ENCODE measurements at regions not wholly inside any gene's neighbourhood (a gene's known extent, or its start where the extent isn't known, plus 50 kb on each side); places are given as distances from the start of the nearest gene placed in this dataset.
"Not testable (repeated sequence)": the region's sequence is repeated elsewhere in the genome, so short reads cannot be mapped to it uniquely, and the experiment has no call there.

DNA sequence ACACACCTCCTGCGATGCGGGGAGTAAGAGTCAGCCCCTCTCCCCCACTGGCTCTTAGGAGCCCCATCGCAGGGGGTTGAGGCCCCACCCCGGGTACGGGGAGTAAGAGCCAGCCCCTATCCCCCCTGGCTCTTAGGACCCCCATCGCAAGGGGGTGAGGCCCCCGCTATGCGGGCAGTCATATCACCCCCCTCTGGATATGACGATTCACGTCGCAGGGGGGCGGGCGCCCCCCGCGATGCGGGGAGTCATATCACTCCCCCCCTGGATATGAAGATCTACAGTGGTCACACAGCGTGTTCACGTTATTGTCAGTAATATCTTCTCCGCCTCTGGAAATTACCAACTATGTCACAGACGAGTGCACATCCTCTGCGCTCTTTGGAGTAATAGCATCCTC lies 61.1 kb downstream of the DEFB131A start:
- H3K4me1 Mint-ChIP-seq, H3K27ac Mint-ChIP-seq, H3K9me3 Mint-ChIP-seq, H3K36me3 Mint-ChIP-seq, CTCF ChIA-PET, H3K4me3 Mint-ChIP-seq, H3K27me3 Mint-ChIP-seq, DNase-seq: not testable (repeated sequence)

DNA sequence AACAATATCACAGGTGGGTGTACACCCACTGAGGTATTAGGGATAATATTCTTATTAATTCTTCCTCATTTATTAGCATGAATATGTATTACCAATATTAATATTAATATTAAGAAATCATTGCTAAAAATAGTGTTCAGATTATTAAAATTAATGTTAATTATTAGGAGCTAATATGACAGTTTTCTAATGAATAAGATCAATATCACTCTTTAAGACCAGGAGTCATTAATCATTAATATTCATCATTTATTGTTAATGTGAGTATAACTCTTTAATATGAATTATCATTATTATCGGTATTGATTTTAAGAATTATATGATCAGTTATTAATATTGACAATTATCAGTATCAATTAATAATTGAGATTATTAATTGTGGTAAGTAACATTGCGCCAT lies 62.5 kb downstream of the DEFB131A start:
- H3K9me3 Mint-ChIP-seq, H3K4me3 Mint-ChIP-seq, H3K27me3 Mint-ChIP-seq, H3K27ac Mint-ChIP-seq, DNase-seq, H3K36me3 Mint-ChIP-seq, H3K4me1 Mint-ChIP-seq, CTCF ChIA-PET: not testable (repeated sequence)

DNA sequence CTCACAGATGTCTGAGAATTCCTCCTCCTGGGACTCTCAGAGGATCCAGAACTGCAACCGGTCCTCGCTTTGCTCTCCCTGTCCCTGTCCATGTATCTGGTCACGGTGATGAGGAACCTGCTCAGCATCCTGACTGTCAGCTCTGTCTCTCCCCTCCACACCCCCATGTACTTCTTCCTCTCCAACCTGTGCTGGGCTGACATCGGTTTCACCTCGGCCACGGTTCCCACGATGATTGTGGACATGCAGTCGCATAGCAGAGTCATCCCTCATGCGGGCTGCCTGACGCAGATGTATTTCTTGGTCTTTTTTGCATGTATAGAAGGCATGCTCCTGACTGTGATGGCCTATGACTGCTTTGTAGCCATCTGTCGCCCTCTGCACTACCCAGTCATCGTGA lies 68.7 kb downstream of the DEFB131A start:
- H3K27ac Mint-ChIP-seq, result not testable (repeated sequence)

DNA sequence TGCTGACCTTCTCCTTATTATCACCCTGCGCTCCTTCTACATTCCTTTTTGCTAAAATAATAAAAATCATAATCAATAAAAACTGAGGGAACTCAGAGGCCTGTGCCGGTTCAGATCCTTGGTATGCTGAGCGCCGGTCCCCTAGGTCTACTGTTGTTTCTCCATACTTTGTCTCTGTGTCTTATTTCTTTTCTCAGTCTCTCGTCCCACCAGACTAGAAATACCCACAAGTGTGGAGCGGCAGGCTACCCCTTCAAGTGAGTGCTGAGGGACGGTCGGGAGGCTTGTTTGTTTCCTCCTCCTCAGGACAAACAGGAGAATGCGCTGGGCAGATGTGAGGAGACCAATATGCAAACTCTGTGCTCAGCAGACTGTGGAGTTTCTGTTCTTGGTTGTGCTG lies 75.4 kb downstream of the DEFB131A start:
- H3K4me3 Mint-ChIP-seq, CTCF ChIA-PET, DNase-seq, H3K4me1 Mint-ChIP-seq, H3K36me3 Mint-ChIP-seq, H3K27ac Mint-ChIP-seq, H3K27me3 Mint-ChIP-seq, H3K9me3 Mint-ChIP-seq: not testable (repeated sequence)

More for the DNA sequence above, 68.7 kb downstream of the DEFB131A start:
- H3K9me3 Mint-ChIP-seq, H3K36me3 Mint-ChIP-seq, H3K4me1 Mint-ChIP-seq, CTCF ChIA-PET, H3K4me3 Mint-ChIP-seq, DNase-seq, H3K27me3 Mint-ChIP-seq: not testable (repeated sequence)

DNA sequence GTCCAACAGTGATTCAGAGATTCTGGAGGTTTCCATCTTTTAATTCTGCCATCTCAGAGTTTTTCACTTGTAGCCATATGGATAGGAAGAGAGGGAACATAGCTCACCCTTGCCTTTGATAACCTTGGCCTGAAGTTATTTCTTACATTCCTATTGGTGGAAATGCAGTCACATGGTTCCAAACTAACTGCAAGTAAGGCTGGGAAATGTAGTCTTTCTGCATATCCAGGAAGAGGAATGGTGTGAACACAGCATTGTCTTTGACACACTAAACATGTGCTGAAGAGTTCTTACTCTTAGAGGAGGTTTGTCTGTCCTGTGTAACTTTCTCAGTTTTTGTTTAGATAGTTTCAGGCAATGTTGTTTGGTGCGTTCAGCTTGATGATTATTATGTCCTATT lies 78.7 kb downstream of the DEFB131A start:
- H3K9me3 Mint-ChIP-seq, H3K27ac Mint-ChIP-seq, DNase-seq, H3K4me3 Mint-ChIP-seq, H3K4me1 Mint-ChIP-seq, H3K27me3 Mint-ChIP-seq, CTCF ChIA-PET, H3K36me3 Mint-ChIP-seq: not testable (repeated sequence)

DNA sequence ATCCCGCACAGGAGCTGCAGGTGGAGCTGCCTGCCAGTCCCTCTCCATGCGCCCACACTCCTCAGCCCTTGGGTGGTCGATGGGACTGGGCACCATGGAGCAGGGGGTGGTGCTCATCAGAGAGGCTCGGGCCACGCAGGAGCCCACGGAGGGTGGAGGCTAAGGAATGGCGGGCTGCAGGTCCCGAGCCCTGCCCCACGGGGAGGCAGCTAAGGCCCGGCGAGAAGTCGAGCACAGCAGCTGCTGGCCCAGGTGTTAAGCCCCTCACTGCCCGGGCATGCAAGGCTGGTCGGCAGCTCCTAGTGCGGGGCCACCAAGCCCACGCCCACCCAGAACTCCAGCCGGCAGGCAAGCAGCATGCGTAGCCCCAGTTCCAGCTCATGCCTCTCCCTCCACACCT lies 80.2 kb downstream of the DEFB131A start:
- H3K4me3 Mint-ChIP-seq, H3K27ac Mint-ChIP-seq, H3K4me1 Mint-ChIP-seq, DNase-seq, H3K9me3 Mint-ChIP-seq, H3K36me3 Mint-ChIP-seq, CTCF ChIA-PET: not testable (repeated sequence)
- peaks cover 17% of the 10 kb centered on the region for H3K27me3 Mint-ChIP-seq

DNA sequence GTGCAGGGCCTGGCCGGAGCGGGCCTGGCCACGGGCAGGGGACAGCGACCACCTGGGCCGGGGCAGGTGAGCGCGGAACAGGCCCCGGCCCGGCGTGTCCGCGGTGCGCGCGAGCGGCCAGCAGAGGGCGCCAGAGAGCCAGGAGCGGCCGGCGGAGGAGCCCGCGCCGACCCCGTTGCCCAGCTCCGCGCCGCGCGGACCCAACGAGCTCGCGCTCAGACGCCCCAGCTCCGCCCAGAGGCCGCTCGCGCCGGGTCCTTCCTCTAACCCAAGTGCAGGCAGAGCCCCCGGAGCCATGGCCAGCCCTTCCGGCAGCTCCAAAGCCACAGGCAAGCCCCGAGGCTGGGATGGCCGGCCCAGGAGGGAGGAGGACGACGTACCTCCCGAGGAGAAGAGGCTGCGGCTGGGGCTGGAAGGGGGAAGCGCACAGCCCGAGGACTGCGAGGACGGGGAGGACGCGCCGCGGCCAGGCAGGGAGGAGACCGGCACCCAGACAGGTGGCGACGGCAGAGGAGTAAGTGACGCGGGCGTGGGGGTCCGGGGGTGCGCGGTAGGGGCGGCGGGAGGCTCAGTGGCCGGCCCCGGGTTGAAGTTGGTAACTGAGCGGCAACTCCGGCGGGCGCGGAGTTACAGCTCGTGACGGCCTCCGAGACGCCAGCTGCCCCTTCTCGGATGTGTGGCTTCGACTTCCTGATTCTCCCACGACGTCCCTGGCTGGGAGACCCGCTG lies 88.1 kb downstream of the DEFB131A start:
- not testable (repeated sequence) for H3K9me3 Mint-ChIP-seq, H3K27ac Mint-ChIP-seq, H3K36me3 Mint-ChIP-seq
- peak; percentile 72 for DNase-seq
- H3K4me3 Mint-ChIP-seq, result peak overlapping the region; percentile 52
- peaks cover 60% of the 10 kb centered on the region for H3K27me3 Mint-ChIP-seq
- CTCF ChIA-PET, result interaction anchor here (0.5 to 1.4 kb wide), 5 partner anchors 23 to 774 kb away, joined by 3 to 6 read pairs (median 3); no protein-coding TSS in a partner anchor
- peaks cover 11% of the 10 kb centered on the region for H3K4me1 Mint-ChIP-seq

DNA sequence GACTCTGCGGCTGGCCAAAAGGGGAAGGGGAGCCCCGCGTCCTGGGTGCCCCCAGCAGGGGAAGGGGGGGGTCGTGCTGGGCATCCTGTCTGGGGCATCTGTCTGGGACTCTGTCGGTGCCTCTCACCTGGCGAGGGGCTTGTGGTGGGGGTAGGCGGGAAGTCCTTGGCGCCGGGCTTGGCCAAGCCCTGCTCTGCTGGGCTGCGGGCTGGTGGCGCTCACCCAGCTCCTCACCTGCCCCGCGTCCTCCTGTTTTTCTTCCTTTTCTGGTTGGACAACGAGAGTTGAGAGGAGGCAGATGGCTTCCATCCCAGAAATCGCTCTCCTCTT lies 88.6 kb downstream of the DEFB131A start:
- CTCF ChIA-PET, result interaction anchor here (1.4 kb wide), 1 partner anchor 24 kb away, joined by 3 read pairs; no protein-coding TSS in a partner anchor

DNA sequence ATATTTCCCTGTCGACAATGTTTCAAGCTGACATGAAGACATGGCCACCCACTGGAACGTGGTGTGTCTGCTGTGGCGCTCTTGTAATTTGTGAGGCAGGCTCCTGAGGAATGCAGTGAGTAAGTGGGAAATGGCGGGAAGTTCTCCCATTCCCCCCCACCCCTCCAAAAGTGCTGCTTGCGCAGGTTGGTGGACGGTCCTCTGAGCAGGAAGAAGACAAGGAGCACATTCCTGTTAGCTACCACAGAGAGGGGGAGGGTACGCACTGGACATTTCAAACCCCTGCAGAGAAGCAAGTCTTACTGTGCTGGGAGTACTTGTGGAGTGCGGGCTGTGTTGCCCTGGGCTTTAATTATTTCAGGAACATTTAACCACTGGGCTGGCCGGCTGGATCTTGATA lies 92.9 kb downstream of the DEFB131A start:
- H3K27ac Mint-ChIP-seq, H3K36me3 Mint-ChIP-seq, CTCF ChIA-PET: not testable (repeated sequence)

More for the DNA sequence above, 88.6 kb downstream of the DEFB131A start:
- Mint-ChIP-seq H3K4me1 (peaks cover 11% of the 10 kb centered on the region), H3K27me3 (peaks cover 57% of the 10 kb centered on the region), H3K4me3 (peak overlapping the region; percentile 52)
- not testable (repeated sequence) for H3K27ac Mint-ChIP-seq, DNase-seq, H3K9me3 Mint-ChIP-seq, H3K36me3 Mint-ChIP-seq

DNA sequence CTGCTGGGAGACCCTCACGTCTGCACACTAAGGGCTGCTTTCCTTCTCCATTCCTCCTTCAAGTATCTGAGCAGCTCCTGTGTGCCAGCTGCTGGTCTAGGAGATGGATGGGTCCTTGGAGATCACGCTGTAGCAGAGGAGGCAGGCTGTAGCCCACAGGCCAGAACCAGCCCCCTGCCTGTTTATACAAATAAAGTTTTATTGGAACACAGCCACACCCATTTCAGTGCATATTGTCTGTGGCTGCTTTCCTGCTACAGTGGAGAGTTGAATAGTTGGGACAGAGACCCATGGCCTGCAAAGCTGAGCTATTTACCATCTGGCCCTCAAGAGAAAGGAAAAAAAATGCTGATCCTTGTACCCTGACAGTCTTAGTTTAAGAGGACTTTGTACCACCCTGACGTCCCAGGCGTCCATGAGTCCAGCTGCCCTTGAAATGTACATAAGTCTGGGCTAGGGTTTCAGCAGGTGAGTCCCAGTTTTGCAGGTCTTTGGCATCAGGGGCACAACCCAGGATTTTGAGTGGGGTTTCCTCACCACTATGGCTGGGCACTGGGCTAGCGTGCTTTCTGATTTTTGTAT lies 95.8 kb downstream of the DEFB131A start:
- H3K27me3 Mint-ChIP-seq, H3K4me1 Mint-ChIP-seq, H3K27ac Mint-ChIP-seq, H3K9me3 Mint-ChIP-seq, CTCF ChIA-PET, H3K36me3 Mint-ChIP-seq, H3K4me3 Mint-ChIP-seq, DNase-seq: not testable (repeated sequence)

More for the DNA sequence above, 92.9 kb downstream of the DEFB131A start:
- H3K4me3 Mint-ChIP-seq, DNase-seq, H3K4me1 Mint-ChIP-seq, H3K9me3 Mint-ChIP-seq: not testable (repeated sequence)
- H3K27me3 Mint-ChIP-seq, result peaks cover 29% of the 10 kb centered on the region

DNA sequence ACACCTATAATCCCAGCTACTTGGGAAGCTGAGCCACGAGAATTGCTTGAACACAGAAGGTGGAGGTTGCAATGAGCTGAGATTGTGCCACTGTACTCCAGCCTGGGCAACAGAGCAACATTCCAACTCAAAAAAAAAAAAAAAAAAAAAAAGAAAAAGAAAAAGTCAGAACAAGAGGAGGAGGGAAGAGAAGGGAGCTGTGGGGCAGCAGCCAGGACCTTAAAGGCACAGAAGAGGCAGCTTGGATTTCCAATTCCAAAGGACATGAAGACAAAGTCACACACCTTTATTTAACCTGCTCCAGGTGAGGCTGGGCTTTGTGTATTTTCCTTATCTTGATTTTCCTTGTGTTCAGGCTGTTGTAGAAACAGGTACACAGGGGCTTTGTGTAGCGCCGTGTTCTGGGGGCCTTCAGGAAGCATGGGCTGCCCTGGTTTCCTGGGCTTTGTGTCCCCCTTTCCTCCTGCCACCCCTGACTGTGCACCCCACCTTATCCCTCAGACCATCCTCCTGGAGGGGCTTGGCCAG lies 97.2 kb downstream of the DEFB131A start:
- H3K4me1 Mint-ChIP-seq, DNase-seq, H3K4me3 Mint-ChIP-seq, H3K9me3 Mint-ChIP-seq, H3K27me3 Mint-ChIP-seq, H3K36me3 Mint-ChIP-seq, CTCF ChIA-PET, H3K27ac Mint-ChIP-seq: not testable (repeated sequence)

DNA sequence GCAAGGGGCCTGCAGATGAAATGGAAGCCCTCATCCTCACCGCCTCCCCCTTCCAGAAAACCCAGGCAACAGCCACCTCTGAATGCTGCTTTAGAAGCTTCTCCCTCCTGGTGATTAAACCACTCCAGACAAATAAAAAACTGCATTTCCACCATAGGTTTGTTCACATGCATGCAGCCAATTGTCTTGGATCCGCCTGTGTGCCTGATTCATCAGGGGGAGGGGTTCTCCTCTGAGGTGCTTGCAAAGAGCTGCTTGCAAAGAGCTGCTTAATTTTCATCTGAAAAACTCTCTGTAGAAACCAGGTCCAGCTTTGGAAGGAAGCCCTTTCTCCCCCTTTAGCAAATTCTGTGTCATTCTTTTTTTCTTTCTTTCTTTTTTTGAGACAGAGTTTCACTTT lies 100.6 kb downstream of the DEFB131A start:
- DNase-seq, H3K9me3 Mint-ChIP-seq, H3K27ac Mint-ChIP-seq, H3K27me3 Mint-ChIP-seq, CTCF ChIA-PET, H3K4me1 Mint-ChIP-seq, H3K36me3 Mint-ChIP-seq, H3K4me3 Mint-ChIP-seq: not testable (repeated sequence)

DNA sequence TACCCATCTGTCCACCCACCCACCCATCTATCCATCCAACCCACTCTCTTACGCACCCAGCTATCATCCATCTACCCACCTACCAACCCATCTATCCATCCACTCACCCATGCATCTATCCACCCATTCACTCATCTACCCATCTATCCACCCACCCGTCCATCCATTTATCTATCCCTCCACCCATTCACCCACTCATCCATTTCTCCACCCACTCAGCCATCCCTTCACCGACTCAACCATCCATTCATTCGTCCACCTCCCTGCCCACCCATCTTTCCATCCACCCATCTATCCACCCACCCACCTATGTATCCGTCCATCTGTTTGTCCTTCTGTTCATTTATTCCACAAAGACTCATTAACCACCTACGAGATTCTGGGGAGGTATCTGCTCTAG lies 103.3 kb downstream of the DEFB131A start:
- H3K9me3 Mint-ChIP-seq, H3K4me3 Mint-ChIP-seq, H3K27me3 Mint-ChIP-seq, H3K36me3 Mint-ChIP-seq, DNase-seq, H3K27ac Mint-ChIP-seq, H3K4me1 Mint-ChIP-seq, CTCF ChIA-PET: not testable (repeated sequence)

DNA sequence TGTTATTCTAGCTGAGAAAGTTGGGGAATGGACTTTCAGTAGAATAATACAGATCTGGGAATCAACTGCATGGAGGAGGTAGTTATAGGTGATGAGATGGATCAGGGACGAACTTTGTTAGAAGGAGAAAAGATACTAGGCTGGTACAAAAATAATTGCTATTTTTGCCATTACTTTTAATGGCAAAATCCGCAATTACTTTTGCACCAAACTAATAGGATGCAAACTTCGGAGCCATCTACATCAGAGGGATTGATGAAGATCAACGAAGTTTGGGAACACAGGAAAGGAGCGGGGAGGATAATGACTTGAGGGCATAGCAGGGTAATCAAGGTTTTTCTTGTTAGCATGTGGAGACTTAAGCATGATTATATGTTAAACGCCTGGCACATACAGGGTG lies 111.9 kb downstream of the DEFB131A start:
- H3K4me3 Mint-ChIP-seq, H3K4me1 Mint-ChIP-seq, H3K27ac Mint-ChIP-seq, H3K27me3 Mint-ChIP-seq, DNase-seq, H3K36me3 Mint-ChIP-seq, CTCF ChIA-PET, H3K9me3 Mint-ChIP-seq: not testable (repeated sequence)

DNA sequence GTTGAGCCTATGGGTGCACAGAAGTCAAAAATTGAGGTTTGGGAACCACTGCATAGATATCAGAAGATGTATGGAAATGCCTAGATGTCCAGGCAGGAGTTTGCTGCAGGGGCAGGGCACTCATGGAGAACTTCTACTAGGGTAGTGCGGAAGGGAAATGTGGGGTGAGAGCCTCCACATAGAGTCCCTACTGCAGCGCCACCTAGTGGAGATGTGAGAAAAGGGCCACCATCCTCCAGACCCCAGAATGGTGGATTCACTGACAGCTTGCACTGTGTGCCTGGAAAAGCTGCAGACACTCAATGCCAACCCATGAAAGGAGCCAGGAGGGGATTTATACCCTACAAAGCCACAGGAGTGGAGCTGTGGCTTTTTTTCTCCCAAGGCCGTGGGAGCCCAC lies 133.7 kb downstream of the DEFB131A start:
- DNase-seq, CTCF ChIA-PET, H3K4me3 Mint-ChIP-seq, H3K4me1 Mint-ChIP-seq, H3K36me3 Mint-ChIP-seq, H3K27ac Mint-ChIP-seq, H3K27me3 Mint-ChIP-seq: not testable (repeated sequence)
- peaks cover 29% of the 10 kb centered on the region for H3K9me3 Mint-ChIP-seq
